Gastrocnemius medialis (tissue), 4 donors: ENCODE measurements at regions not wholly inside any gene's neighbourhood (a gene's known extent, or its start where the extent isn't known, plus 50 kb on each side); places are given as distances from the start of the nearest gene placed in this dataset.

Source experiments
- CTCF ChIP-seq, 5 experiments: fragments of 450-650 bp in 3 of 5; fragments of 200-600 bp in 2 of 5; sonication (generic) in 2 of 5; IDR thresholded peaks in 4 of 5; conservative IDR thresholded peaks in 1 of 5; 1 replicate in 4 of 5; 2 replicates in 1 of 5; pipeline ENCODE4 v1.5.1; 2016 to 2019; ENCODE audit warnings: antibody characterized with exemption in 5 of 5, mild to moderate bottlenecking in 3 of 5, moderate library complexity in 3 of 5
- POLR2A ChIP-seq, 2 donors: fragments of 450-650 bp; IDR thresholded peaks; one replicate each; pipeline ENCODE4 v1.6.1; 2017; ENCODE audit warnings: antibody characterized with exemption in 2 of 2, mild to moderate bottlenecking in 2 of 2, moderate library complexity in 2 of 2

- TF ChIP-seq CTCF (IDR thresholded peaks at IDR 0.05 in 4 of 5, conservative IDR thresholded peaks at IDR 0.05 in 1 of 5) (no peak), POLR2A (IDR thresholded peaks at IDR 0.05) (no peak)
These were observed 209.7 kb downstream of the SPRY1 start for GRCh38 chr4:123606336-123606735.
